ENCODE measurements at regions not wholly inside any gene's neighbourhood (a gene's known extent, or its start where the extent isn't known, plus 50 kb on each side); places are given as distances from the start of the nearest gene placed in this dataset.

DNA sequence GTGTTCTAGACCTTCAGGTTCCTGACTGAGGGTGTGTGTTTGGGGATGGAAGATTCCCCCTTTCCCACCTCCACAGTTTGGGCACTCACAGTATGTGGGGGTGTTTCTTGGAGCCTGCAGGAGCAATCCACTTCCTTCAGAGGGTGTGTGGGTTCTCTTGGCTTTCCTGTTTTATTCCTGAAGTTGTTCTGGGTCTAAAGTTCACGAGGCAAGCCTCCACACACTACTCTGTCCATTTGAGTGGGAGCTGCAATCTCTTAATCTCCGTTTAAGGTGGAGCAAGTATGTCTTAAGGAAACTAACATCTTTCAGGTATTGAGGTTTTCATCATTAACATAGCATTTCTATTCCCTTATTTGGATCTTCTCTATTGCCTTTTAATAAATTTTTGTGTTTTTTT, 141.8 kb downstream of the TENT5C start:
- BruUV-seq (replicated peaks) = no TSS peak
- Histone ChIP-seq H3K9me3 (ENCODE audit: low read depth, low read length, poor library complexity, severe bottlenecking) (no peaks in the 10 kb centered on the region), H3K4me3 (ENCODE audit: low read depth, low read length, poor library complexity, severe bottlenecking) (no peak overlapping the region), H3K27ac (ENCODE audit: low read depth, low read length, poor library complexity, severe bottlenecking) (no peak overlapping the region), H3K4me1 (ENCODE audit: insufficient read depth, low read length, poor library complexity, severe bottlenecking) (no peaks in the 10 kb centered on the region), H3K27me3 (replicated peaks; ENCODE audit: insufficient read depth, low read depth, low read length, poor library complexity) (no peaks in the 10 kb centered on the region), H3K36me3 (ENCODE audit: insufficient read depth, low read length, poor library complexity, severe bottlenecking) (no peaks in the 10 kb centered on the region)
- ChIA-PET CTCF (no interaction called here), POLR2A (ENCODE audit: low non-redundant PET) (no interaction called here)
- TF ChIP-seq, protein P1, sequence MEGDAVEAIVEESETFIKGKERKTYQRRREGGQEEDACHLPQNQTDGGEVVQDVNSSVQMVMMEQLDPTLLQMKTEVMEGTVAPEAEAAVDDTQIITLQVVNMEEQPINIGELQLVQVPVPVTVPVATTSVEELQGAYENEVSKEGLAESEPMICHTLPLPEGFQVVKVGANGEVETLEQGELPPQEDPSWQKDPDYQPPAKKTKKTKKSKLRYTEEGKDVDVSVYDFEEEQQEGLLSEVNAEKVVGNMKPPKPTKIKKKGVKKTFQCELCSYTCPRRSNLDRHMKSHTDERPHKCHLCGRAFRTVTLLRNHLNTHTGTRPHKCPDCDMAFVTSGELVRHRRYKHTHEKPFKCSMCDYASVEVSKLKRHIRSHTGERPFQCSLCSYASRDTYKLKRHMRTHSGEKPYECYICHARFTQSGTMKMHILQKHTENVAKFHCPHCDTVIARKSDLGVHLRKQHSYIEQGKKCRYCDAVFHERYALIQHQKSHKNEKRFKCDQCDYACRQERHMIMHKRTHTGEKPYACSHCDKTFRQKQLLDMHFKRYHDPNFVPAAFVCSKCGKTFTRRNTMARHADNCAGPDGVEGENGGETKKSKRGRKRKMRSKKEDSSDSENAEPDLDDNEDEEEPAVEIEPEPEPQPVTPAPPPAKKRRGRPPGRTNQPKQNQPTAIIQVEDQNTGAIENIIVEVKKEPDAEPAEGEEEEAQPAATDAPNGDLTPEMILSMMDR (conservative IDR thresholded peaks at IDR 0.05; ENCODE audit: low read depth, low read length) = no peak
- TF ChIP-seq EZH2 (IDR thresholded peaks at IDR 0.05; ENCODE audit: borderline replicate concordance, low read depth, low read length, poor library complexity, severe bottlenecking) = no peak
- intact Hi-C loops (cut with micrococcal nuclease; ENCODE audit: unreplicated experiment) = no loop called here
- no peak for DNase-seq (ENCODE audit: low spot score)

DNA sequence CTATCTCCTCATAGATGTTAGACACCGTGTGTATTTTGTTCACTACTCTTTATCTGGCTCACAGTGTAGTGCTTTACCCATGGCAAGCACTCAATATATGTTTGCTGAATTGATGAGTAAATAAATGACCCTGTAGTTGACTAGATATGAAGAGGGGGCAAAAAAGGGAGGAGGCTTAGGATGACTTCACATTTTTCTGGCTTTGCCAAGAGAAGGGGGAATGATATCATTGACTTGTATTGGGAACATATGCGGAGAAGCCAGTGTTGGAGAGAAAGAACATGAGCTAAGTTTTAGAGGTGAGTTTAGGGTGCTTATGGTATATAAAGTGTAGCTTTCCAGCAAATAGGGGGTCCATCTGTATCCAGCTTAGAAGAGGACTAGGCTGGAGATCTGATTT, 145.5 kb downstream of the TENT5C start:
- Histone ChIP-seq H3K36me3 (ENCODE audit: insufficient read depth, low read length, poor library complexity, severe bottlenecking) (no peaks in the 10 kb centered on the region), H3K9me3 (ENCODE audit: low read depth, low read length, poor library complexity, severe bottlenecking) (no peaks in the 10 kb centered on the region), H3K27ac (ENCODE audit: low read depth, low read length, poor library complexity, severe bottlenecking) (no peak overlapping the region), H3K4me1 (ENCODE audit: insufficient read depth, low read length, poor library complexity, severe bottlenecking) (no peaks in the 10 kb centered on the region), H3K4me3 (ENCODE audit: low read depth, low read length, poor library complexity, severe bottlenecking) (no peak overlapping the region), H3K27me3 (replicated peaks; ENCODE audit: insufficient read depth, low read depth, low read length, poor library complexity) (no peaks in the 10 kb centered on the region)
- no peak for DNase-seq (ENCODE audit: low spot score)
- TF ChIP-seq, protein P1 (conservative IDR thresholded peaks at IDR 0.05; ENCODE audit: low read depth, low read length) = no peak
- no peak for TF ChIP-seq EZH2 (IDR thresholded peaks at IDR 0.05; ENCODE audit: borderline replicate concordance, low read depth, low read length, poor library complexity, severe bottlenecking)
- intact Hi-C loops (cut with micrococcal nuclease; ENCODE audit: unreplicated experiment) = no loop called here
- BruUV-seq (replicated peaks) = no TSS peak
- ChIA-PET CTCF (no interaction called here), POLR2A (ENCODE audit: low non-redundant PET) (interaction anchor here (0.6 kb wide), 1 partner anchor 86 kb away, joined by 4 read pairs; no protein-coding TSS in a partner anchor)

DNA sequence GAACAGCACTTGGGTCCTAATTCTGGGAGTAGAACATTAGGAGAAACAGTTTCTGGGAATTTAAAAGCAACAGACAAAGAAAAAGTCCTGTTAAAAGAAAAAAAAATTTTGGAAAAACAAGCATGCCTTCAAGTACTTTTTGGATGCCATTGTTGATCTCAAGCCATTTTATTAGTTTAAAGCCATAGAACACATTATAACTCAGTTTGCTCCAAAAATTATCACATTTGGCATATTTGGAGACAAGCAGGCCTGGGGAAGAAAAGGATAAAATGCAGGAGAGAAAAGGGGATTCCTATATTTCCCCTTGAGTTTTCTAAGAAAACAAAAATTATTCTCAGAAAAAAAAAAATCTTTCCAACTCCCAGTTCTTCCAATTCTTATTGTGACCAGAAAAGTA, 146.8 kb downstream of the TENT5C start:
- Histone ChIP-seq H3K36me3 (ENCODE audit: insufficient read depth, low read length, poor library complexity, severe bottlenecking) (no peaks in the 10 kb centered on the region), H3K27ac (ENCODE audit: low read depth, low read length, poor library complexity, severe bottlenecking) (no peak overlapping the region), H3K4me1 (ENCODE audit: insufficient read depth, low read length, poor library complexity, severe bottlenecking) (no peaks in the 10 kb centered on the region), H3K4me3 (ENCODE audit: low read depth, low read length, poor library complexity, severe bottlenecking) (no peak overlapping the region), H3K9me3 (ENCODE audit: low read depth, low read length, poor library complexity, severe bottlenecking) (no peaks in the 10 kb centered on the region), H3K27me3 (replicated peaks; ENCODE audit: insufficient read depth, low read depth, low read length, poor library complexity) (no peaks in the 10 kb centered on the region)
- ChIA-PET POLR2A (ENCODE audit: low non-redundant PET) (no interaction called here), CTCF (no interaction called here)
- no TSS peak for BruUV-seq (replicated peaks)
- intact Hi-C loops (cut with micrococcal nuclease; ENCODE audit: unreplicated experiment) = loop anchor here (2.0 kb wide), 1 partner anchor 218 kb away; no protein-coding TSS in a partner anchor
- TF ChIP-seq, protein P1 (conservative IDR thresholded peaks at IDR 0.05; ENCODE audit: low read depth, low read length) = no peak
- TF ChIP-seq EZH2 (IDR thresholded peaks at IDR 0.05; ENCODE audit: borderline replicate concordance, low read depth, low read length, poor library complexity, severe bottlenecking) = no peak
- no peak for DNase-seq (ENCODE audit: low spot score)
